NCI-H1417 treated with DMSO at 0.1 percent for 48 hours (cell line): ENCODE measurements at regions not wholly inside any gene's neighbourhood (a gene's known extent, or its start where the extent isn't known, plus 50 kb on each side); places are given as distances from the start of the nearest gene placed in this dataset.
"Not testable (repeated sequence)": the region's sequence is repeated elsewhere in the genome, so short reads cannot be mapped to it uniquely, and the experiment has no call there.

Source experiments
- DNase-seq: peaks from one replicate; lab custom pipeline; 2025; lab: John Stamatoyannopoulos, UW

DNA sequence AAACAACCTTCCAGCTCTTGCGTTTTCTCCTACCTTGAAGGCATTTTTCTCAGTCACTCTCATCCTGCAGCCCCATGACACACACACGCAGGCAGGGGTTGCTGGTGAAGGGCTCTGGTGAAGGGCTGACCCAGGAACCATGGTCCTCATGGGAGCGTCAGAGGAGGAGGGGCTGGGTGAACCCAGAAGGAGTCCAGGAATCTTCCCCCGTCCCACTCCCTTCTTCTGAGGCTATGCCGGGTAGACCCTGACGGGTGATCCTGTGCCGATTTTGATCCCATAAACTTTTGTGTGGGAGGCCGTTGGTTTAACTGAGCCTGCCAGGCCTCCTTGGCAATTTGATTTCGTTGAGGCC, 278.4 kb upstream of the FOXF1 start:
- DNase-seq = no peak

DNA sequence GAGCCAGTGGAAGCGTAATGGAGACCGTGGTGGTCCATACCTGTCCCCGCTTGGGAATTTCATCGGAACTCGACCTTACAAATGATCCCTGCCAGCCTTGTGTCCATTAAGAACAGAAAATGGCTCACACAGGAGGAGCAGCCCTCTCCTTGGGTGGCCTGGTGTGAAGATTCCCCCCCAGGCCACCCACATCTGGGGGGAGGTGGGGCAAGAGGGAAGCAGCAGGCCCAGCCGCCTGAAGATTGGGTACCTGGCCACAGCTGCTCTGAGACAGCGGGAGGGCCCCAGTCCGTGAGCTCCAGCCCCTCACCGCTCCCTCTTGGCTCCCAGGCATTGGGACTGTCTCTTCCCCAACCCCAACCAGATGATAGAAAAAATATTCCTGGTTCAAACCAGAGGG, 277.8 kb upstream of the FOXF1 start:
- no peak for DNase-seq

GRCh38 chr16:86233506-86233905, 276.8 kb upstream of the FOXF1 start:
- DNase-seq = not testable (repeated sequence)

DNA sequence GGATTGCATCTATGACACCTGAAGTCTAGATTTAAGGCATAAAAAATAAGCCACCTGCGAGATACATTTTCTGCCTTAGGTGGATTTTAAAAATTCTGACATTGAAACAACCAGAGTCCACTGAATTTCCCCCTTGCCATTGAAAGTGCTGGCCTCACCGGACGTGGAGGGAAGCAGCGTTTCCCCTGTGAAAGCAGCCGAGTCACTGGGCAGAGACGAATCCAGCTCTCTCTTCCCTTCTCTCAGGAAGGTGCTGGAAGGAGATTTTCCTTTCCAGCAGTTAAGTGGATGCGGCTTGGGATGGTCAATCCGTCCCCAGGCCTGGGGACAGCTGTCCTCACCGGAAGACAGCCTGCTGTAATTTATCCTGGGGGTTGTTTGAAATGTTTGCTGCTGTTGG, 270.9 kb upstream of the FOXF1 start:
- no peak for DNase-seq

DNA sequence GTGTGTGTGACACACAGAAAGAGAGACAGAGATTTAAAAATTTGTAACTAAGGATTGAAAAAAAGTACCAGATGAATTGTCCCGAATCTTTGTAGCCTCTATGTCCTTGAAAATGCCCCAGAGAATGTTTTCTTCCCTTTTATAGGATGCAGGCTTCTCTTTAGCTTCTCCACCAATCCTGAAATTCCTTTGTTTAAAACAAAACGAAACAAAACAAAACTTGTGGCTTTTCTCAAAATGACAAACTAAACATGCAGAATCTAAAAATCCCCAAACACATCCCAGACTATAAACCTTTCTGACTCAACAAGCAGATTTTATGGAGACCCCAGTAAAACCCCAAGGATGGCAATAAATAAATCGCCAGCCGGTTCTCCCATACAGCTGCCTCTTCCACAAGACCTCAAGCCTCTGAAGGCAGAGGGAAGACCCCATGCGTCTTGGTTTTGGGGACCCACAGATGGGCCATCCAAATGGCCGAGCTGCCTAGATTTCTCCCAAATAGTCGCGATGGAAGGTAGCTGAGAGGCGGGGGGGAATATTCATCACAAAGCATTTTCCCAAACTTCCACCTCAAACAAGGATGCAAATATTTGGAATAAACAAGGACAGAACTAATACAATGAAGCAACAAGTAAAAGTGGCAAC, 269.5 kb upstream of the FOXF1 start:
- DNase-seq = no peak

- DNase-seq = no peak
Measured at GRCh38 chr16:86241681-86242080, 268.6 kb upstream of the FOXF1 start.

DNA sequence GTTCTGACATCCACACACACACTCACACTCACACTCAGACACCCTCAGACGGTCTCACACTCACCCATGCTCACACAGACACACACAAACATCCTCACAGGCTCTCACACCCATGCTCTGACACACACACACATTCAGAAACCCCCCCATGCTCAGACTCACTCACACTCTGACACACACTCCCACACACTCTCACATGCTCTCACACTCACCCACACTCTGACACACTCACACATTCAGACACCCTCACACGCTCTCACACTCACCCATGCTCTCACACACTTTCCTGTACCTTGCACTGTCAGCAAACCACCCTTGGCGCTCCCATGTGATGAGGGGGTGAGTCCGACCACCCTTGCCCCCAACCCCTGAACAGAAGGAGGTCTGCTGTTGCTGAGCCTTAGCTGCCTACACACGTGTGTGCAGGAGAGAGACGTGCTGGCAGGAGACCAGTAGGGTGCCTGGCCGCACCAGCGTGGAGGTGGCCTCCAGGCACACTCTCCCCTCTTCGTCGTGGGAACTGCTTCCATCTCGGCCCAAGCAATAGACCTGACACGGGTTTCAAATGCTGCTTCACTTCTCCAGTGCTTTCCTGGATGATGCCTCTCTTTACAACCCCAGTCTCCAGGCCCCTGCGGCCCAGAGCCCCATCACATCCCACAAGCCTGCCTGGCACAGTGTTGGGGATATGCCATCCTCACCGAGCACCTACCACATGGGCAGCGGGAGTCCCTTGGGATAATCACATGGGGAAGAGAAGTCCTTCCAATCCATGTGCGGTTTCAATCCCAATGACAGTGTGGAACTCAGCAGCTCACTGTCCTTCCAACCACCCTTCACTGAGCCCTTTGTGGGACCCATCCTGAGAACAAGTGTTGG, 267.8 kb upstream of the FOXF1 start:
- DNase-seq = no peak

- no peak for DNase-seq
Measured at GRCh38 chr16:86243123-86243473, 267.2 kb upstream of the FOXF1 start.

GRCh38 chr16:86243571-86244154, 266.7 kb upstream of the FOXF1 start:
- no peak for DNase-seq

GRCh38 chr16:86244158-86244557, 266.2 kb upstream of the FOXF1 start:
- no peak for DNase-seq

DNA sequence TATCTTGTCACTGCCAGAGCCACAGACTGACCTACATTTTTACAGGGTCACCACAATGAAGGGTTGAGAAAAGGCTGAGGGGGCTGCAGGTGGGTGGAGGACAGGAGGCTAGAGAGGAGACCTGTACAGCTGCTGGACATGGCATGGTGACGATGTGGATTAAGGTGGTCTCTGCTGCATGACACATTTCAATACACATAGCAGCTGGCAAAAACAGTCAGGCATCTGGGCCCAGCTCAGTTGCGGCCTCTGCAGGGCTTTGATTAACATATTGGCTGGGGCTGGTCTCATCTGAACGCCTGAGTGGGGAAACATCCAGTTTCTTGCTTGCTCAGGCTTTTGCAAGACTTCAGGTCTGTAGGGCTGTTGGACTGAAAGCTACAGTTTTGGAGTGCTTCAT, 265.4 kb upstream of the FOXF1 start:
- DNase-seq = no peak

DNA sequence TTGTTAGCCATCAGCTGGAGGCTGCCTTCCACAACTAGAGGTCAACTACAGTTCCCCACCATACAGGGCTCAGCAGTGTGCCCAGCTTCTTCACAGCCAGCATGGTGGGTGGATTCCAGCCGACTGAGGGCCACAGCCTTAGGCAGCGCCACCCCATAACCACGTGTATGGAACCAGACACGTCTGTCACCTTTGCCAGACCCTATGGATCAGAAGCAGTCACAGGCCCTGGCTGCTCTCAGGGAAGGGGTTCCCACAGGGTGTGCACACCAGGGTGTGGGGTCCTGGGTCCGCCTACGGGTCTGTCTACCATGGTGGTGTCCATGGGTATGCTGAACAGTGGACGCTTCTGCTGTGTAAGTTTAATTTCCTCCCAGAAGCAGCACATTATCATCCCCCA, 265.0 kb upstream of the FOXF1 start:
- DNase-seq = no peak

GRCh38 chr16:86245895-86246294, 264.4 kb upstream of the FOXF1 start:
- no peak for DNase-seq

- DNase-seq = no peak
Measured at GRCh38 chr16:86248310-86248905, 261.9 kb upstream of the FOXF1 start.

GRCh38 chr16:86249631-86250030, 260.7 kb upstream of the FOXF1 start:
- DNase-seq = no peak

GRCh38 chr16:86251682-86252081, 258.6 kb upstream of the FOXF1 start:
- no peak for DNase-seq

GRCh38 chr16:86252596-86252995, 257.7 kb upstream of the FOXF1 start:
- no peak for DNase-seq

DNA sequence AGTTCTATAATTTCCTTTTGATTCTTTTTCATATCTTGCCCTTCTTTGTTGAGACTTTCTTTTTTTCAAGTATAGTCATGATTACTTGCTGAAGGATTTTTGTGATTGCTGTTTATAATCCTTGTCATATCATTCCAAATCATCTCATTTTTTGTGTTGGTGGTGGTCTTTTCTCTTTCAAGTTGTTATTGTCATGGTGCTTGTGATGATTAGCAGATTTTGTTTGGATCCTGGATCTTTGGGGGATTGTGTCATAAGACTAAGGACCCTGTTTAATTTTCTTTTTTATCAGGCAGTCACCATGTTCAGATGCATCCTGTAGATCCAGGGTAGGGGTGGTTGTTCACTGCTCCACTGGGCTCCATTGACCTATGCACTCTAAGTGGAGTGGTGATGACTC, 254.4 kb upstream of the FOXF1 start:
- no peak for DNase-seq

- DNase-seq = no peak
Measured at GRCh38 chr16:86256995-86257394, 253.3 kb upstream of the FOXF1 start.

DNA sequence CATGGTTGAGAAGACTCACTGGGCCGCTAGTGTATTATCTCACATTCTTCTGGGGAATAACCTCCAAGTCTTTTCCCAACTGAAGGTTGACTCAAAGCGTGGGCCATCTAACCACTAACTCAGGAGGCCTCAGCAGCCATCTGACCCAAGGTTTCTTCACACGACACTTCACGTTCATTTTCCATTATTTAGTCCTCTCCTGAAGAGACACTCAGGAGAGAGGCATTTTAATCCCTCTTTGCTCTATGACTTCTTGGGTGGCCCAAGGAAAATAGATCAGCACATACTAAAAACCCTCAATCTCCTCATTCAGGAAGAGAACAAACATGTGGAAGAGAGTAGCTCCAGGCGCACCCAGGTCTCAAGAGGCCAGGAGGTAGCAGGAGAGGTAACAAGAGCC, 252.8 kb upstream of the FOXF1 start:
- no peak for DNase-seq

DNA sequence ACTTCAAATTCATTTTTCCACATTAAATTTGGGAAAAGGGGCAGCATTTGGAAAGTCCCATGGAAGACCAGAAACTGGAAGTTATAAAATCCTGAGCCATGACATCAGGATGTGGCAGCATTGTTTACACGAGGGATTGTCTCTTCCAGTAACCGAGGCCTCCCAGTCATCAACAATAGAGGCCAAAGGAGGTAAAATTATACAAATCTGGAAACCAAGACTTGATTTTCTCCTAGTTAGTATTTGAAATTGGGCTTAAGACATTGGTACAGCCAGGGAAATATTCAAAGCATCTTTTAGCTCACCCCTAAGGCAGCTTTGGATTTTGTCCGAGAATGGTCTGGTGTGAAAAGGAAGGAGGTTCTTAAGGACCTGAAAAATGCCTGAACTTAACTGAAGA, 251.6 kb upstream of the FOXF1 start:
- no peak for DNase-seq

DNA sequence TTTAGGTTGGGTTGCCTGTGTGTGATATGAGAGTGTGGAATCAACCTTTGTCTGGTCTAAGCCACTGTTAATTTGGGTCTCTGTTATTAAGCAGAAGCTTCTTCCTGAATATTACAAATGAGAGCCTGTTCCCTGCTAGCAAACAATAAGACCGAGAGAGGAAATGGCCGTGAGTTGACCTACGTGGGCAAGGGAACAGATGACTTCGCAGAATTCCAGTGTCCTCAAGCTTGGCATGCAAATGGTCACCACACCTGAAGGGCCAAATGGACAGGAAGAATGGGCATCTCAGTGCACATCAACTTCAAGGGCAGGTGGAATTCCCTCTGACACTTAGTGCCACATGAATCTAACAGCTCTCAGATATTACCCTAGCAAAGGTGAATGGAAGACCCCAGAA, 250.8 kb upstream of the FOXF1 start:
- DNase-seq = no peak

GRCh38 chr16:86261379-86261778, 248.9 kb upstream of the FOXF1 start:
- DNase-seq = no peak
